Ascending aorta (tissue), 2 donors: ENCODE measurements at regions not wholly inside any gene's neighbourhood (a gene's known extent, or its start where the extent isn't known, plus 50 kb on each side); places are given as distances from the start of the nearest gene placed in this dataset.
"Not testable (repeated sequence)": the region's sequence is repeated elsewhere in the genome, so short reads cannot be mapped to it uniquely, and the experiment has no call there.

Source experiments
- DNase-seq, 2 donors: peaks; one replicate each; pipeline ENCODE4 v3.0.0-alpha.2; 2019; ENCODE audit warnings: low spot score in 2 of 2
- H3K27ac ChIP-seq, 2 donors: fragments of 200-600 bp; sonication (generic); one replicate each; pipeline ENCODE4 v1.5.1; 2016 to 2017; ENCODE audit warnings: mild to moderate bottlenecking in 1 of 2
- H3K27me3 ChIP-seq: fragments of 200-600 bp; sonication (generic); one replicate; pipeline ENCODE4 v1.5.1; 2017
- H3K36me3 ChIP-seq, 2 donors: fragments of 200-600 bp; sonication (generic); one replicate each; pipeline ENCODE4 v1.5.1; 2016
- H3K4me1 ChIP-seq, 2 donors: fragments of 200-600 bp; sonication (generic); one replicate each; pipeline ENCODE4 v1.5.1; 2016 to 2017; ENCODE audit warnings: mild to moderate bottlenecking in 1 of 2
- H3K4me3 ChIP-seq, 2 donors: fragments of 200-600 bp; sonication (generic); one replicate each; pipeline ENCODE4 v1.5.1; 2016 to 2017; ENCODE audit warnings: mild to moderate bottlenecking in 1 of 2
- H3K9me3 ChIP-seq, 2 donors: fragments of 200-600 bp; sonication (generic); one replicate each; pipeline ENCODE4 v1.5.1; 2016
- CTCF ChIP-seq, 3 experiments: fragments of 200-600 bp in 2 of 3; fragments of 450-650 bp in 1 of 3; sonication (generic) in 2 of 3; IDR thresholded peaks; one replicate each; pipeline ENCODE4 v1.5.1; 2016 to 2019; ENCODE audit warnings: antibody characterized with exemption in 3 of 3, mild to moderate bottlenecking in 1 of 3, moderate library complexity in 1 of 3
- intact Hi-C: fragments of 100-400 bp; cut with DNase I; formaldehyde crosslinking; loops from one replicate; pipeline ENCODE4 v1.15.1; 2023

- DNase-seq, result no peak
- Histone ChIP-seq H3K4me3 (no peak overlapping the region), H3K36me3 (no peaks in the 10 kb centered on the region), H3K27me3 (no peaks in the 10 kb centered on the region), H3K27ac (no peak overlapping the region), H3K9me3 (no peaks in the 10 kb centered on the region), H3K4me1 (no peaks in the 10 kb centered on the region)
- no peak for TF ChIP-seq CTCF (IDR thresholded peaks at IDR 0.05)
- intact Hi-C loops, result no loop called here
Observed at GRCh38 chr5:108541836-108542235, 159.9 kb upstream of the FBXL17 start.

- no peak for DNase-seq
- no peaks in the 10 kb centered on the region for H3K27me3 ChIP-seq
- intact Hi-C loops, result no loop called here
- no peak overlapping the region for H3K4me3 ChIP-seq
- H3K36me3 ChIP-seq, result no peaks in the 10 kb centered on the region
- H3K9me3 ChIP-seq, result no peaks in the 10 kb centered on the region
- no peaks in the 10 kb centered on the region for H3K4me1 ChIP-seq
- TF ChIP-seq CTCF (IDR thresholded peaks at IDR 0.05), result no peak
- no peak overlapping the region for H3K27ac ChIP-seq
Observed at GRCh38 chr5:108536321-108536720, 154.4 kb upstream of the FBXL17 start.

GRCh38 chr5:108532129-108532445 is 150.2 kb upstream of the FBXL17 start:
- H3K9me3 ChIP-seq, H3K36me3 ChIP-seq, DNase-seq, H3K27ac ChIP-seq, intact Hi-C loops, H3K4me1 ChIP-seq, H3K27me3 ChIP-seq, H3K4me3 ChIP-seq: not testable (repeated sequence)

GRCh38 chr5:108531367-108532128 is 149.7 kb upstream of the FBXL17 start:
- H3K4me3 ChIP-seq, result no peak overlapping the region
- H3K4me1 ChIP-seq, result no peaks in the 10 kb centered on the region
- intact Hi-C loops, result no loop called here
- no peaks in the 10 kb centered on the region for H3K27me3 ChIP-seq
- no peaks in the 10 kb centered on the region for H3K9me3 ChIP-seq
- DNase-seq, result no peak
- no peak overlapping the region for H3K27ac ChIP-seq
- H3K36me3 ChIP-seq, result no peaks in the 10 kb centered on the region
- TF ChIP-seq CTCF (IDR thresholded peaks at IDR 0.05), result no peak

GRCh38 chr5:108530706-108531105 is 148.8 kb upstream of the FBXL17 start:
- intact Hi-C loops, result no loop called here
- H3K9me3 ChIP-seq, result no peaks in the 10 kb centered on the region
- no peaks in the 10 kb centered on the region for H3K4me1 ChIP-seq
- H3K27ac ChIP-seq, result no peak overlapping the region
- no peak overlapping the region for H3K4me3 ChIP-seq
- no peaks in the 10 kb centered on the region for H3K27me3 ChIP-seq
- DNase-seq, result no peak
- no peaks in the 10 kb centered on the region for H3K36me3 ChIP-seq
- TF ChIP-seq CTCF (IDR thresholded peaks at IDR 0.05), result no peak

GRCh38 chr5:108529381-108529780 is 147.5 kb upstream of the FBXL17 start:
- no peak for DNase-seq
- Histone ChIP-seq H3K36me3 (no peaks in the 10 kb centered on the region), H3K9me3 (no peaks in the 10 kb centered on the region), H3K27ac (no peak overlapping the region), H3K4me1 (no peaks in the 10 kb centered on the region), H3K27me3 (no peaks in the 10 kb centered on the region), H3K4me3 (no peak overlapping the region)
- TF ChIP-seq CTCF (IDR thresholded peaks at IDR 0.05), result no peak
- intact Hi-C loops, result no loop called here
